K562 (cell line): ENCODE measurements at regions not wholly inside any gene's neighbourhood (a gene's known extent, or its start where the extent isn't known, plus 50 kb on each side); places are given as distances from the start of the nearest gene placed in this dataset.

Experiments used
- ATAC-seq: fragments of 200-7000 bp; cut with Tn5 transposase; 3 replicates; pipeline ENCODE4 v1.9.1; 2020; ENCODE audit warnings: moderate library complexity
- BruUV-seq: library from RNA; stranded (reverse); fragments of 400-500 nt; replicated peaks from 2 replicates; lab custom pipeline; 2021; lab: Mats Ljungman, UMichigan
- CTCF ChIA-PET: fragments of 300-600 bp; formaldehyde crosslinking; extraction: SDS; loops from one replicate; lab custom pipeline; 2021; ENCODE audit warnings: low intra/inter-chr PET ratio; lab: Yijun Ruan, JAX
- POLR2A ChIA-PET: fragments of 300-600, 350-650 bp; sonication (Branson Sonifier 250); formaldehyde crosslinking; extraction: SDS; loops from one replicate; lab custom pipeline; 2021; ENCODE audit warnings: antibody characterized with exemption, inconsistent platforms; lab: Yijun Ruan, JAX
- DNase-seq, 4 experiments: peaks; one replicate each; pipeline versions ENCODE4 v3.0.0 to v3.0.0-alpha.2; 2011 to 2018; ENCODE audit warnings: low spot score in 3 of 4, mixed read lengths in 3 of 4; ENCODE audit errors: extremely low read depth in 1 of 4
- FAIRE-seq: peaks from 2 replicates; lab custom pipeline; 2011; peaks lifted over from hg19 to GRCh38; lab: Jason Lieb, UNC
- H2AFZ ChIP-seq: 2 replicates; pipeline ENCODE4 v1.6.0; 2011; ENCODE audit warnings: low read depth, low read length, control low read depth, inconsistent platforms
- H3K27ac ChIP-seq: fragments of 200-600 bp; 3 replicates; pipeline ENCODE4 v1.8.0; 2011; ENCODE audit warnings: low read depth, mild to moderate bottlenecking, control low read depth, inconsistent platforms, low read length, moderate library complexity, mixed read lengths; ENCODE audit errors: extremely low read depth
- H3K27me3 ChIP-seq, 2 experiments: fragments of 300-600 bp in 1 of 2; 2 replicates in 1 of 2; 3 replicates in 1 of 2; pipeline versions ENCODE4 v1.6.0 to v1.8.0; 2011; ENCODE audit warnings: inconsistent platforms in 2 of 2, low read length in 2 of 2, mild to moderate bottlenecking in 1 of 2, mixed read lengths in 1 of 2, moderate library complexity in 1 of 2; ENCODE audit not compliant: control insufficient read depth in 2 of 2, insufficient read depth in 2 of 2
- H3K36me3 ChIP-seq: fragments of 300-600 bp; 3 replicates; pipeline ENCODE4 v1.8.0; 2011; ENCODE audit warnings: mild to moderate bottlenecking, low read length, inconsistent platforms; ENCODE audit not compliant: control insufficient read depth, insufficient read depth
- H3K4me1 ChIP-seq, 2 experiments: fragments of 200-600 bp in 1 of 2; replicated peaks in 1 of 2; 2 replicates in 1 of 2; 3 replicates in 1 of 2; pipeline versions ENCODE4 v1.5.1 to v1.8.0; 2011; ENCODE audit warnings: inconsistent platforms in 2 of 2, low read length in 2 of 2, mild to moderate bottlenecking in 1 of 2, mixed read lengths in 1 of 2, moderate library complexity in 1 of 2; ENCODE audit not compliant: control insufficient read depth in 2 of 2, insufficient read depth in 2 of 2
- H3K4me2 ChIP-seq: 2 replicates; pipeline ENCODE4 v1.6.1; 2011; ENCODE audit warnings: low read length, control low read depth, inconsistent platforms, mixed read lengths; ENCODE audit not compliant: insufficient read depth
- H3K4me3 ChIP-seq: fragments of 200-600 bp; sonication (generic), shearing (Covaris generic); 2 replicates; pipeline ENCODE4 v1.5.1; 2016; ENCODE audit warnings: control low read depth, inconsistent platforms
- H3K79me2 ChIP-seq: fragments of 200-600 bp; 3 replicates; pipeline ENCODE4 v1.8.0; 2011; ENCODE audit warnings: low read length, inconsistent platforms; ENCODE audit not compliant: control insufficient read depth, insufficient read depth
- H3K9ac ChIP-seq, 2 experiments: 2 replicates each; pipeline versions ENCODE4 v1.6.0 to v1.6.1; 2011; ENCODE audit warnings: low read depth in 2 of 2, low read length in 2 of 2, control low read depth in 1 of 2, inconsistent platforms in 1 of 2, mild to moderate bottlenecking in 1 of 2, mixed read lengths in 1 of 2; ENCODE audit not compliant: insufficient read depth in 1 of 2
- H3K9me1 ChIP-seq: one replicate; pipeline ENCODE4 v1.6.0; 2011; ENCODE audit warnings: inconsistent platforms, mild to moderate bottlenecking, low read length, moderate library complexity; ENCODE audit not compliant: control insufficient read depth, insufficient read depth
- H3K9me3 ChIP-seq: replicated peaks from 2 replicates; pipeline ENCODE4 v1.5.1; 2011; ENCODE audit warnings: low read depth, low read length, inconsistent platforms; ENCODE audit not compliant: control insufficient read depth, insufficient read depth
- H4K20me1 ChIP-seq: replicated peaks from 2 replicates; pipeline ENCODE4 v1.6.1; 2011; ENCODE audit warnings: low read length, inconsistent platforms, mixed read lengths; ENCODE audit not compliant: control insufficient read depth, insufficient read depth
- BMI1 ChIP-seq: fragments of 150-350 bp; IDR thresholded peaks from 2 replicates; pipeline ENCODE4 v1.6.1; 2014; ENCODE audit warnings: low read length
- HMG20A ChIP-seq: fragments of 450-650 bp; formaldehyde crosslinking; conservative IDR thresholded peaks from 2 replicates; pipeline ENCODE4 v1.4.0; 2020; ENCODE audit warnings: mild to moderate bottlenecking, mixed read lengths
- NEUROD1 ChIP-seq: fragments of 150-350 bp; IDR thresholded peaks from 2 replicates; pipeline ENCODE4 v1.6.1; 2014; ENCODE audit warnings: borderline replicate concordance, low read length, low read depth; ENCODE audit not compliant: partially characterized antibody
- POLR2G ChIP-seq: fragments of 200-400 bp; formaldehyde crosslinking; IDR thresholded peaks from 2 replicates; pipeline ENCODE4 v1.6.1; 2017; ENCODE audit warnings: low read depth, mild to moderate bottlenecking, antibody characterized with exemption, low read length, moderate library complexity
- SMARCE1 ChIP-seq: fragments of 450-650 bp; IDR thresholded peaks from 2 replicates; pipeline ENCODE4 v1.7.1; 2016; ENCODE audit warnings: mild to moderate bottlenecking
- SP2 ChIP-seq: IDR thresholded peaks from 2 replicates; pipeline ENCODE4 v1.6.1; 2011; ENCODE audit warnings: mild to moderate bottlenecking, low read depth, low read length, moderate library complexity; ENCODE audit not compliant: poor library complexity, severe bottlenecking; ENCODE audit errors: extremely low read depth
- ZNF175 ChIP-seq: fragments of 200-800 bp; sonication (Bioruptor generic); IDR thresholded peaks from 2 replicates; pipeline ENCODE4 v1.6.1; 2016; ENCODE audit warnings: low read depth, mild to moderate bottlenecking, missing genetic modification characterization, missing compliant biosample characterization
- WGBS: fragments of 100-300 bp; shearing (Covaris generic); methylation state at CpG from one replicate; pipeline ENCODE4 v1.1.6; 2016; ENCODE audit warnings: low coverage, mixed read lengths; ENCODE audit not compliant: insufficient coverage; ENCODE audit errors: missing lambda C conversion rate; 5-methylcytosine and 5-hydroxymethylcytosine counted together
- in situ Hi-C: fragments of 300-500 bp; cut with MboI; formaldehyde crosslinking; loops from 4 replicates; pipeline ENCODE4 v1.15.0; 2018; ENCODE audit warnings: inconsistent platforms, mixed read lengths
- intact Hi-C: fragments of 100-400 bp; cut with micrococcal nuclease; formaldehyde crosslinking; loops from 2 replicates; pipeline ENCODE4 v1.14.2; 2022
- TF ChIP-seq, protein P1 (sequence below): fragments of 150-350 bp; IDR thresholded peaks from 2 replicates; pipeline ENCODE4 v1.6.1; 2014; ENCODE audit warnings: low read depth, mild to moderate bottlenecking, low read length, borderline replicate concordance
- TF ChIP-seq, protein P2 (sequence below): sonication (generic); formaldehyde crosslinking; IDR thresholded peaks from 2 replicates; pipeline ENCODE4 v1.8.0; 2022; ENCODE audit warnings: mild to moderate bottlenecking, missing genetic modification reagents
- TF ChIP-seq, protein P3 (sequence below): fragments of 450-650 bp; IDR thresholded peaks from 2 replicates; pipeline ENCODE4 v1.6.1; 2016

DNA sequence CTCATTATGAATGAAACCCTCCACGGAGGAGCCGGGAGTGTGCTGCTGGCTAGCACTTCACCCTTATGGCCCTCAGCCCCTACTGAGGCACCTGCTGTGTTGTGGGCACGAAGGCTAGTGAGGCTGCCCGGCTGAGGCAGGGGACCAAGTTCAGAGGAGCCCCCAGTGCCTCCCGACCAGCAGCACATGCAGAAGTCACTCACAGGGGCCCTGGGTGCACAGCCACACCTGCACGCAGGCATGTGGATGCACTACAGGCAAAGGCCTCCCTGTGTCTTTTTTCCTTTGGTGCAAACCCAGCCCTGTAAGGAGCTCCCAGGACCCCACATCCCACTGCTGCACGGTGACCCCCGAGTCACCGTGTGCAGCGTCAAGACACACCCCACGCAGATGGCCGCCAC, 261.5 kb downstream of the BRD1 start:
- BruUV-seq, result no TSS peak
- CTCF ChIA-PET, result no interaction called here
- in situ Hi-C loops, result no loop called here

DNA sequence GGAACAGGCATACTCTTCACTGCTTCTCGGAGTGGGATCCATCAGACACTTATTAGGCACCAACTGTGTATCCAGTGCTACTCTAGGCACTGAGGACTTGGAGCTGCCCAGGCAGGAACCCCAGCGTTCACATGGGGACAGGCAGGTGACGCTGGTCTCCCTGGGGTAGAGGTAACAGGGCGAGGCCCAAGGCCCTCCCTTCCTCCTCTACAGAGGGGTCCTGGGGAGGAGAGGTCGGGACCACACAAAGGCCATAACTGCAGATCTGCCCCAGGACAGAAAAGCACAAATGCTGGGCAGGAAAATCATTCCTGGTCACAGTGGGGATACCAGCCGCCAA, 262.2 kb downstream of the BRD1 start:
- ChIA-PET CTCF (no interaction called here), POLR2A (interaction anchor here (0.7 kb wide), 1 partner anchor 11 kb away, joined by 3 read pairs; no protein-coding TSS in a partner anchor)
- intact Hi-C loops, result no loop called here
- Histone ChIP-seq H2AFZ (no peak overlapping the region), H3K9me3 (no peaks in the 10 kb centered on the region), H3K4me3 (no peak overlapping the region), H3K9ac (no peak overlapping the region), H3K27me3 (no peaks in the 10 kb centered on the region), H3K27ac (no peak overlapping the region), H3K36me3 (peaks cover 2% of the 10 kb centered on the region; the same call in 2 of the 3 replicates), H3K4me2 (no peak overlapping the region), H3K9me1 (no peaks in the 10 kb centered on the region), H4K20me1 (peaks cover 15% of the 10 kb centered on the region), H3K79me2 (peaks cover 28% of the 10 kb centered on the region), H3K4me1 (peaks cover 0 to 13% of the 10 kb centered on the region in 2 experiments; a peak in 2 of 5 replicates)
- FAIRE-seq, result no peak
- in situ Hi-C loops, result no loop called here
- ATAC-seq, result no peak
- no TSS peak for BruUV-seq
- WGBS, result 100% methylated on average over 3 of the region's 6 CpGs
- no peak for DNase-seq
- no peak for TF ChIP-seq SP2
- TF ChIP-seq, protein P1, sequence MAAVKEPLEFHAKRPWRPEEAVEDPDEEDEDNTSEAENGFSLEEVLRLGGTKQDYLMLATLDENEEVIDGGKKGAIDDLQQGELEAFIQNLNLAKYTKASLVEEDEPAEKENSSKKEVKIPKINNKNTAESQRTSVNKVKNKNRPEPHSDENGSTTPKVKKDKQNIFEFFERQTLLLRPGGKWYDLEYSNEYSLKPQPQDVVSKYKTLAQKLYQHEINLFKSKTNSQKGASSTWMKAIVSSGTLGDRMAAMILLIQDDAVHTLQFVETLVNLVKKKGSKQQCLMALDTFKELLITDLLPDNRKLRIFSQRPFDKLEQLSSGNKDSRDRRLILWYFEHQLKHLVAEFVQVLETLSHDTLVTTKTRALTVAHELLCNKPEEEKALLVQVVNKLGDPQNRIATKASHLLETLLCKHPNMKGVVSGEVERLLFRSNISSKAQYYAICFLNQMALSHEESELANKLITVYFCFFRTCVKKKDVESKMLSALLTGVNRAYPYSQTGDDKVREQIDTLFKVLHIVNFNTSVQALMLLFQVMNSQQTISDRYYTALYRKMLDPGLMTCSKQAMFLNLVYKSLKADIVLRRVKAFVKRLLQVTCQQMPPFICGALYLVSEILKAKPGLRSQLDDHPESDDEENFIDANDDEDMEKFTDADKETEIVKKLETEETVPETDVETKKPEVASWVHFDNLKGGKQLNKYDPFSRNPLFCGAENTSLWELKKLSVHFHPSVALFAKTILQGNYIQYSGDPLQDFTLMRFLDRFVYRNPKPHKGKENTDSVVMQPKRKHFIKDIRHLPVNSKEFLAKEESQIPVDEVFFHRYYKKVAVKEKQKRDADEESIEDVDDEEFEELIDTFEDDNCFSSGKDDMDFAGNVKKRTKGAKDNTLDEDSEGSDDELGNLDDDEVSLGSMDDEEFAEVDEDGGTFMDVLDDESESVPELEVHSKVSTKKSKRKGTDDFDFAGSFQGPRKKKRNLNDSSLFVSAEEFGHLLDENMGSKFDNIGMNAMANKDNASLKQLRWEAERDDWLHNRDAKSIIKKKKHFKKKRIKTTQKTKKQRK, result no peak
- TF ChIP-seq BMI1, result no peak
- no peak for TF ChIP-seq ZNF175 (CRISPR knock-in tag)
- no peak for TF ChIP-seq HMG20A
- no peak for TF ChIP-seq SMARCE1
- no peak for TF ChIP-seq NEUROD1
- TF ChIP-seq, protein P2, sequence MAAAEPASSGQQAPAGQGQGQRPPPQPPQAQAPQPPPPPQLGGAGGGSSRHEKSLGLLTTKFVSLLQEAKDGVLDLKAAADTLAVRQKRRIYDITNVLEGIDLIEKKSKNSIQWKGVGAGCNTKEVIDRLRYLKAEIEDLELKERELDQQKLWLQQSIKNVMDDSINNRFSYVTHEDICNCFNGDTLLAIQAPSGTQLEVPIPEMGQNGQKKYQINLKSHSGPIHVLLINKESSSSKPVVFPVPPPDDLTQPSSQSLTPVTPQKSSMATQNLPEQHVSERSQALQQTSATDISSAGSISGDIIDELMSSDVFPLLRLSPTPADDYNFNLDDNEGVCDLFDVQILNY (CRISPR knock-in tag), result no peak

More for the DNA sequence above, 261.5 kb downstream of the BRD1 start:
- no peaks in the 10 kb centered on the region for H3K9me3 ChIP-seq
- intact Hi-C loops, result no loop called here
- 95% methylated on average over 9 of the region's 12 CpGs for WGBS
- peaks cover 0 to 13% of the 10 kb centered on the region in 2 experiments; a peak in 2 of 5 replicates for H3K4me1 ChIP-seq
- peaks cover 2% of the 10 kb centered on the region; the same call in 2 of the 3 replicates for H3K36me3 ChIP-seq
- H3K9me1 ChIP-seq, result no peaks in the 10 kb centered on the region
- POLR2A ChIA-PET, result interaction anchor here (0.7 kb wide), 1 partner anchor 11 kb away, joined by 3 read pairs; no protein-coding TSS in a partner anchor
- H3K9ac ChIP-seq, result no peak overlapping the region
- no peak overlapping the region for H2AFZ ChIP-seq
- DNase-seq (no peak), ATAC-seq (no peak), FAIRE-seq (no peak)
- no peak overlapping the region for H3K27ac ChIP-seq
- H3K4me3 ChIP-seq, result no peak overlapping the region
- 0 out of 2 replicates have a peak, but pooled peaks have one; percentile 23 for TF ChIP-seq POLR2G
- TF ChIP-seq, protein P3, sequence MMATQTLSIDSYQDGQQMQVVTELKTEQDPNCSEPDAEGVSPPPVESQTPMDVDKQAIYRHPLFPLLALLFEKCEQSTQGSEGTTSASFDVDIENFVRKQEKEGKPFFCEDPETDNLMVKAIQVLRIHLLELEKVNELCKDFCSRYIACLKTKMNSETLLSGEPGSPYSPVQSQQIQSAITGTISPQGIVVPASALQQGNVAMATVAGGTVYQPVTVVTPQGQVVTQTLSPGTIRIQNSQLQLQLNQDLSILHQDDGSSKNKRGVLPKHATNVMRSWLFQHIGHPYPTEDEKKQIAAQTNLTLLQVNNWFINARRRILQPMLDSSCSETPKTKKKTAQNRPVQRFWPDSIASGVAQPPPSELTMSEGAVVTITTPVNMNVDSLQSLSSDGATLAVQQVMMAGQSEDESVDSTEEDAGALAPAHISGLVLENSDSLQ, result no peak
- H3K79me2 ChIP-seq, result peaks cover 27% of the 10 kb centered on the region
- H3K4me2 ChIP-seq, result no peak overlapping the region
- H3K27me3 ChIP-seq, result no peaks in the 10 kb centered on the region
- peaks cover 15% of the 10 kb centered on the region for H4K20me1 ChIP-seq
